SH-SY5Y (cell line): ENCODE measurements at regions not wholly inside any gene's neighbourhood (a gene's known extent, or its start where the extent isn't known, plus 50 kb on each side); places are given as distances from the start of the nearest gene placed in this dataset.

Source experiments
- GATA2 ChIP-seq: IDR thresholded peaks from 2 replicates; pipeline ENCODE4 v1.6.1; 2011; ENCODE audit warnings: mild to moderate bottlenecking, low read depth, low read length
- GATA3 ChIP-seq: IDR thresholded peaks from 2 replicates; pipeline ENCODE4 v1.6.1; 2011; ENCODE audit warnings: low read depth, mild to moderate bottlenecking, low read length, moderate library complexity

DNA sequence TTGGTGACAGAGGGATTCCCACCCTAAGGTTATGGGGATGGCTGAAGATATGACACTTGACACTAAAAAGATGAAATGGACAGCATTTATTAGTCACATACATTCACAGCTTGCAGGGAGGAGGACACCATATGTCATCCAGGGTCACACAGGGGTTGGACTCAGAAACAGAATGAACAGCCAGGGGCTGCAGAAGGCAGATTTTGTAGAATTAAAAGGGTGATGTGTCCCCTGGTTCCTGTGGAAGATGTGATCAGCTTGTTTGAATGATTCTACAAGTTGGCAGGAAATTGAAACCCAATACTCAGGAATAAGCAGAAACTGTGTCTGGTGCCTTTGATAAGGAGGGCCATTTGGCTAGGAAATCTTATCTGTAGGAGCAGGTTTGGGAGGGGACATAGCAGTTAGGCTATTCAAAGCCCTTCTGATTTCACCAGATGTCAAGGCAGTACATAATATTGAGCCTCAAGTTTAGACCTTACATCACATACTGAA is 102.3 kb upstream of the GRIN3A start:
- TF ChIP-seq GATA3 (no peak), GATA2 (no peak)

DNA sequence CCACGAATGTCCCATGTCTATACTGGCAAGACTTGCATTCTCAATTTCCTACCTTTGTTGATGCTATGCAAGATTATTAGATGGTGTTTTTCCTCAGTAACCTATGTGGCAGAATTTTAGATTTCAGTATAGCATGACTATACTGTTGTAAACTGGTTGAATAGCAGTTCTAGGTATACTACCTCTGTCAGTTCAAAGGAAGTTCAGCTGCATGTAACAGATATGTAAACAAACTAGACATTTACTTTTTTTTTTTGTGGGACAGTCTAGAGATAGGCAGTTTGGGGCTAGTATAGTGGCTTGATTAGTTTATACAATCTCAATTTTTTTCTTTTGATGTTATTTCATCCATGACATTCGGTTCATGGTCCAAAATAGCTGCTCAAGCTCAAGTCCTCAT is 97.6 kb upstream of the GRIN3A start:
- TF ChIP-seq GATA2, result no peak
- TF ChIP-seq GATA3, result no peak

- no peak for TF ChIP-seq GATA2
Observed at GRCh38 chr9:101832486-101832885, 94.0 kb upstream of the GRIN3A start.

DNA sequence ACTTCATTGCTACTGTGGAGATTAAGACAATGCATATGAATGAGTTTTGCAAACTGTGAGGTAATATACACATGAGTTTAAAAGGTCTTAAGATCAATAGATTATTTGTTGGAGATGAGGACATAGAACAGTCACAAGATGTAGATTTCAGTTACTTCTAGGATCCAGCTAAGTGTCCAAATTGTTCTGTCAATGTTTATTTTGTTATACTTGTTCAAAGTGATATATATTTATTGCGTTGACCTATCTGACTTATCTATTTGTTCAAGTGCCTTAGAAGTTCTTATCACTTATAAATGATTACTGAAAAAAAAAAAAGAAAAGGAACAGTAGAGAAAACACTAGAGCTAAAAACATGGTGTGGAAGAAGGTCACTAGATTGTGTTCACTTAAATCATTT is 75.6 kb upstream of the GRIN3A start:
- no peak for TF ChIP-seq GATA2
- TF ChIP-seq GATA3, result no peak

DNA sequence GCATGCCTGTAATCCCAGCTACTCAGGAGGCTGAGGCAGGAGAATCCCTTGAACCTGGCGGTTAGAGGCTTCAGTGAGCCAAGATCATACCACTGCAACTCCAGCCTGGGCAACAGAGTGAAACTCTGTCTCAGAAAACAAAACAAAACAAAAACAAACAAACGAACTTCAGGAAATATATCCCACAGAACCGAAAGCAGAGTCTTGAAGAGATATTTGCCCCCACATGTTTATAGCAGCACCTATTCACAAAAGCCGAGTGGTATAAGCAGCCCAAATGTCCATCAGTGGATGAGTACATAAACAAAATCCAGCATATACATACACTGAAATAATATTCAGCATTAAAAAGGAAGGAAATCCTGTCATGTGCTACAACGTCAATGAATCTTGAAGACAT is 57.6 kb upstream of the GRIN3A start:
- TF ChIP-seq GATA3 (no peak), GATA2 (no peak)

DNA sequence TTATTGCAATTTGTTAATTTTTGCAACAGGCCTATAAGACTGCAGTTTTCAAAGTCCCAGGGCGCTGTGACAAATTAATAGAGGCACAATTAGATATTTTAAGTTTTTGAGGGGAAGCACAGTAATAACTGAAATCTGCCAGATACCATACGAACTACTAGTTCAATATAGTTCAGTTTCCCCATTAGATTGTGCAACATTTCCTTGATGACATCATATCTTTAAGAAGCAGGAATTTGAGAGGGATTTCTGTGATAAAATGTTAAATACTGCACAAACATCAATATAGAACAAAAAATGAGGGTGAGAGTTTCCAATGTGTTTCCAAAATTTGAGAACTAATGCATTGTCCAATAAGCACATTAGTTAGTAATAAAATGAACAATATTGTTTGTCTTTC is 56.7 kb upstream of the GRIN3A start:
- TF ChIP-seq GATA3, result no peak
- TF ChIP-seq GATA2, result no peak

GRCh38 chr9:101792475-101792874 is 54.0 kb upstream of the GRIN3A start:
- TF ChIP-seq GATA3 (no peak), GATA2 (no peak)

- no peak for TF ChIP-seq GATA2
- TF ChIP-seq GATA3, result no peak
Observed at GRCh38 chr9:101791938-101792337, 53.5 kb upstream of the GRIN3A start.

- TF ChIP-seq GATA2, result no peak
- no peak for TF ChIP-seq GATA3
Observed at GRCh38 chr9:101791533-101791932, 53.1 kb upstream of the GRIN3A start.
